GM18907 (cell line): ENCODE measurements at regions not wholly inside any gene's neighbourhood (a gene's known extent, or its start where the extent isn't known, plus 50 kb on each side); places are given as distances from the start of the nearest gene placed in this dataset.

Experiments
- ATAC-seq: cut with Tn5 transposase; IDR thresholded peaks from one replicate; pipeline ENCODE4 v1.9.1; 2021; ENCODE audit warnings: mild to moderate bottlenecking, moderate library complexity; ENCODE audit not compliant: unreplicated experiment

- no peak for ATAC-seq
Measured at GRCh38 chr1:198861636-198862035, 222.8 kb downstream of the PTPRC start.

- no peak for ATAC-seq
Measured at GRCh38 chr1:198864695-198865094, 225.9 kb downstream of the PTPRC start.

- ATAC-seq, result no peak
Measured at GRCh38 chr1:198865319-198865718, 226.5 kb downstream of the PTPRC start.

GRCh38 chr1:198867182-198867581 is 228.3 kb downstream of the PTPRC start:
- no peak for ATAC-seq

GRCh38 chr1:198873696-198874230 is 234.9 kb downstream of the PTPRC start:
- ATAC-seq, result no peak

- no peak for ATAC-seq
Measured at GRCh38 chr1:198876371-198876871, 237.6 kb downstream of the PTPRC start.

- ATAC-seq, result no peak
Measured at GRCh38 chr1:198878566-198878965, 239.7 kb downstream of the PTPRC start.

- no peak for ATAC-seq
Measured at GRCh38 chr1:198879711-198880306, 241.0 kb downstream of the PTPRC start.

GRCh38 chr1:198880397-198880796 is 241.6 kb downstream of the PTPRC start:
- ATAC-seq, result no peak

GRCh38 chr1:198880818-198881597 is 242.2 kb downstream of the PTPRC start:
- no peak for ATAC-seq

GRCh38 chr1:198883184-198883583 is 244.3 kb downstream of the PTPRC start:
- ATAC-seq, result no peak

GRCh38 chr1:198887866-198888265 is 249.0 kb downstream of the PTPRC start:
- no peak for ATAC-seq

- ATAC-seq, result no peak
Measured at GRCh38 chr1:198888379-198888943, 249.6 kb downstream of the PTPRC start.

- no peak for ATAC-seq
Measured at GRCh38 chr1:198889101-198889500, 250.3 kb downstream of the PTPRC start.

- ATAC-seq, result no peak
Measured at GRCh38 chr1:198889749-198890148, 250.9 kb downstream of the PTPRC start.

- no peak for ATAC-seq
Measured at GRCh38 chr1:198890214-198890930, 251.5 kb downstream of the PTPRC start.

GRCh38 chr1:198892065-198892464 is 253.2 kb downstream of the PTPRC start:
- no peak for ATAC-seq

- ATAC-seq, result no peak
Measured at GRCh38 chr1:198893141-198893540, 254.3 kb downstream of the PTPRC start.

- no peak for ATAC-seq
Measured at GRCh38 chr1:198893763-198894444, 255.1 kb downstream of the PTPRC start.

GRCh38 chr1:198901266-198901665 is 262.4 kb downstream of the PTPRC start:
- ATAC-seq, result no peak

- ATAC-seq, result no peak
Measured at GRCh38 chr1:198902655-198903054, 263.8 kb downstream of the PTPRC start.
